Panc1 (cell line): ENCODE measurements at regions not wholly inside any gene's neighbourhood (a gene's known extent, or its start where the extent isn't known, plus 50 kb on each side); places are given as distances from the start of the nearest gene placed in this dataset.

Source experiments
- ATAC-seq: fragments of 200-7000 bp; cut with Tn5 transposase; 2 replicates; pipeline ENCODE4 v1.9.1; 2020; ENCODE audit warnings: mild to moderate bottlenecking, moderate library complexity
- BruUV-seq: library from RNA; stranded (reverse); fragments of 400-500 nt; replicated peaks from 2 replicates; lab custom pipeline; 2021; lab: Mats Ljungman, UMichigan
- CTCF ChIA-PET: fragments of 300-600 bp; sonication (Branson Sonifier 250); formaldehyde crosslinking; loops from one replicate; lab custom pipeline; 2022; ENCODE audit warnings: antibody characterized with exemption; lab: Charles Lee
- POLR2A ChIA-PET: fragments of 300-600 bp; sonication (Branson Sonifier 250); formaldehyde crosslinking; loops from one replicate; lab custom pipeline; 2022; ENCODE audit warnings: antibody characterized with exemption; lab: Charles Lee
- DNase-seq: peaks from one replicate; pipeline ENCODE4 v3.0.0-alpha.2; 2010; ENCODE audit warnings: low read depth, low spot score
- H3K27ac ChIP-seq: 2 replicates; pipeline ENCODE4 v1.5.1; 2011; ENCODE audit warnings: mild to moderate bottlenecking, low read length, inconsistent platforms
- H3K27me3 ChIP-seq: fragments of 200-500 bp; sonication (Bioruptor generic); 2 replicates; pipeline ENCODE4 v1.6.0; 2014; ENCODE audit warnings: low read length, inconsistent platforms; ENCODE audit not compliant: control insufficient read depth, insufficient read depth
- H3K36me3 ChIP-seq: fragments of 200-500 bp; sonication (Bioruptor generic); 2 replicates; pipeline ENCODE4 v1.5.1; 2014; ENCODE audit warnings: inconsistent platforms, mild to moderate bottlenecking, low read length, moderate library complexity; ENCODE audit not compliant: control insufficient read depth, insufficient read depth
- H3K4me1 ChIP-seq: 2 replicates; pipeline ENCODE4 v1.5.1; 2011; ENCODE audit warnings: inconsistent platforms, mild to moderate bottlenecking, low read length, moderate library complexity; ENCODE audit not compliant: control insufficient read depth, insufficient read depth
- H3K4me3 ChIP-seq, 2 experiments: 2 replicates each; pipeline ENCODE4 v1.5.1; 2011 to 2012; ENCODE audit warnings: low read depth in 2 of 2, low read length in 2 of 2, mild to moderate bottlenecking in 2 of 2, inconsistent platforms in 1 of 2, moderate library complexity in 1 of 2
- H3K9me3 ChIP-seq: fragments of 200-500 bp; sonication (Bioruptor generic); 2 replicates; pipeline ENCODE4 v1.5.1; 2014; ENCODE audit warnings: low read depth, mild to moderate bottlenecking, inconsistent platforms, low read length, moderate library complexity; ENCODE audit not compliant: control insufficient read depth, insufficient read depth
- POLR2AphosphoS5 ChIP-seq: IDR thresholded peaks from 2 replicates; pipeline ENCODE4 v1.6.1; 2012; ENCODE audit warnings: mild to moderate bottlenecking, low read depth, low read length, moderate library complexity
- SIN3A ChIP-seq: IDR thresholded peaks from 2 replicates; pipeline ENCODE4 v1.6.1; 2012; ENCODE audit warnings: low read depth, mild to moderate bottlenecking, low read length, moderate library complexity, borderline replicate concordance; ENCODE audit not compliant: insufficient read depth
- TCF7L2 ChIP-seq: IDR thresholded peaks from 2 replicates; pipeline ENCODE4 v1.6.1; 2011; ENCODE audit warnings: mild to moderate bottlenecking, low read depth, low read length, inconsistent platforms
- in situ Hi-C: cut with HindIII; loops from 2 replicates; pipeline ENCODE4 v1.10.0; 2016; ENCODE audit warnings: low sequenced_read_pairs, low pct_unique_long_range_greater_than_20kb
- intact Hi-C: fragments of 100-400 bp; cut with micrococcal nuclease; formaldehyde crosslinking; loops from one replicate; pipeline ENCODE4 v1.10.0; 2022; ENCODE audit not compliant: unreplicated experiment
- TF ChIP-seq, protein P1 (sequence below): fragments of 450-650 bp; IDR thresholded peaks from 2 replicates; pipeline ENCODE4 v1.5.1; 2017; ENCODE audit warnings: mild to moderate bottlenecking
- TF ChIP-seq, protein P2 (sequence below), 2 experiments: IDR thresholded peaks; 2 replicates each; pipeline ENCODE4 v1.6.1; 2011 to 2012; ENCODE audit warnings: low read depth in 2 of 2, control low read depth in 1 of 2, low read length in 1 of 2, mild to moderate bottlenecking in 1 of 2, moderate library complexity in 1 of 2; ENCODE audit not compliant: insufficient read depth in 1 of 2

DNA sequence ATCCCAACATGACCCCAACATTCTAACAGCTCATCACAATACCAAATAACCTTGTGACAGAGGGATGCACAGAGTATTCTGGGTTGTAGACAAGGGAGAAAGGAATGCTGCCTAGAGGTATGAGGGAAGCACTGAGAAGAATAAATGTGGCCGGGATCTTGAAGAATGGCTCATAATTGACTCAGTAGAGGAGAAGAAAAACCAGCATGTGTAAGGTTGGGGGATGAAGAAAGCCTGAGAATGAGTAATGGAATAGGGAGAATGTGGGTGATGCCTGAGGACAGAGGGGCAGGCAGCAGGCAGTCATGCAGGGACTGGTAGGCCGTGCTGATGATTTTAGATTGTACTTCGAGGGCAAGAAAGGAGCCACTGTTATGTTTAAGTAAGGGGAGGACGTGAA is 75.4 kb upstream of the ELMO1 start:
- no peaks in the 10 kb centered on the region for H3K4me1 ChIP-seq
- intact Hi-C loops (no loop called here), in situ Hi-C loops (no loop called here)
- no peak overlapping the region for H3K27ac ChIP-seq
- H3K9me3 ChIP-seq = no peaks in the 10 kb centered on the region
- POLR2A ChIA-PET = no interaction called here
- peaks cover 2% of the 10 kb centered on the region; the same call in 1 of the 2 replicates for H3K27me3 ChIP-seq
- no peaks in the 10 kb centered on the region for H3K36me3 ChIP-seq
- no peak for TF ChIP-seq SIN3A
- TF ChIP-seq POLR2AphosphoS5 = no peak
- TF ChIP-seq, protein P1, sequence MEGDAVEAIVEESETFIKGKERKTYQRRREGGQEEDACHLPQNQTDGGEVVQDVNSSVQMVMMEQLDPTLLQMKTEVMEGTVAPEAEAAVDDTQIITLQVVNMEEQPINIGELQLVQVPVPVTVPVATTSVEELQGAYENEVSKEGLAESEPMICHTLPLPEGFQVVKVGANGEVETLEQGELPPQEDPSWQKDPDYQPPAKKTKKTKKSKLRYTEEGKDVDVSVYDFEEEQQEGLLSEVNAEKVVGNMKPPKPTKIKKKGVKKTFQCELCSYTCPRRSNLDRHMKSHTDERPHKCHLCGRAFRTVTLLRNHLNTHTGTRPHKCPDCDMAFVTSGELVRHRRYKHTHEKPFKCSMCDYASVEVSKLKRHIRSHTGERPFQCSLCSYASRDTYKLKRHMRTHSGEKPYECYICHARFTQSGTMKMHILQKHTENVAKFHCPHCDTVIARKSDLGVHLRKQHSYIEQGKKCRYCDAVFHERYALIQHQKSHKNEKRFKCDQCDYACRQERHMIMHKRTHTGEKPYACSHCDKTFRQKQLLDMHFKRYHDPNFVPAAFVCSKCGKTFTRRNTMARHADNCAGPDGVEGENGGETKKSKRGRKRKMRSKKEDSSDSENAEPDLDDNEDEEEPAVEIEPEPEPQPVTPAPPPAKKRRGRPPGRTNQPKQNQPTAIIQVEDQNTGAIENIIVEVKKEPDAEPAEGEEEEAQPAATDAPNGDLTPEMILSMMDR = no peak
- TF ChIP-seq TCF7L2 = no peak
- TF ChIP-seq, protein P2, sequence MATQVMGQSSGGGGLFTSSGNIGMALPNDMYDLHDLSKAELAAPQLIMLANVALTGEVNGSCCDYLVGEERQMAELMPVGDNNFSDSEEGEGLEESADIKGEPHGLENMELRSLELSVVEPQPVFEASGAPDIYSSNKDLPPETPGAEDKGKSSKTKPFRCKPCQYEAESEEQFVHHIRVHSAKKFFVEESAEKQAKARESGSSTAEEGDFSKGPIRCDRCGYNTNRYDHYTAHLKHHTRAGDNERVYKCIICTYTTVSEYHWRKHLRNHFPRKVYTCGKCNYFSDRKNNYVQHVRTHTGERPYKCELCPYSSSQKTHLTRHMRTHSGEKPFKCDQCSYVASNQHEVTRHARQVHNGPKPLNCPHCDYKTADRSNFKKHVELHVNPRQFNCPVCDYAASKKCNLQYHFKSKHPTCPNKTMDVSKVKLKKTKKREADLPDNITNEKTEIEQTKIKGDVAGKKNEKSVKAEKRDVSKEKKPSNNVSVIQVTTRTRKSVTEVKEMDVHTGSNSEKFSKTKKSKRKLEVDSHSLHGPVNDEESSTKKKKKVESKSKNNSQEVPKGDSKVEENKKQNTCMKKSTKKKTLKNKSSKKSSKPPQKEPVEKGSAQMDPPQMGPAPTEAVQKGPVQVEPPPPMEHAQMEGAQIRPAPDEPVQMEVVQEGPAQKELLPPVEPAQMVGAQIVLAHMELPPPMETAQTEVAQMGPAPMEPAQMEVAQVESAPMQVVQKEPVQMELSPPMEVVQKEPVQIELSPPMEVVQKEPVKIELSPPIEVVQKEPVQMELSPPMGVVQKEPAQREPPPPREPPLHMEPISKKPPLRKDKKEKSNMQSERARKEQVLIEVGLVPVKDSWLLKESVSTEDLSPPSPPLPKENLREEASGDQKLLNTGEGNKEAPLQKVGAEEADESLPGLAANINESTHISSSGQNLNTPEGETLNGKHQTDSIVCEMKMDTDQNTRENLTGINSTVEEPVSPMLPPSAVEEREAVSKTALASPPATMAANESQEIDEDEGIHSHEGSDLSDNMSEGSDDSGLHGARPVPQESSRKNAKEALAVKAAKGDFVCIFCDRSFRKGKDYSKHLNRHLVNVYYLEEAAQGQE (IDR thresholded peaks at IDR 0.05; ENCODE audit: insufficient read depth in 1 of 2, low read depth in 2 of 2, low read length in 1 of 2) = no peak
- no TSS peak for BruUV-seq
- no peak overlapping the region for H3K4me3 ChIP-seq
- ATAC-seq (no peak), DNase-seq (no peak)
- CTCF ChIA-PET = no interaction called here

DNA sequence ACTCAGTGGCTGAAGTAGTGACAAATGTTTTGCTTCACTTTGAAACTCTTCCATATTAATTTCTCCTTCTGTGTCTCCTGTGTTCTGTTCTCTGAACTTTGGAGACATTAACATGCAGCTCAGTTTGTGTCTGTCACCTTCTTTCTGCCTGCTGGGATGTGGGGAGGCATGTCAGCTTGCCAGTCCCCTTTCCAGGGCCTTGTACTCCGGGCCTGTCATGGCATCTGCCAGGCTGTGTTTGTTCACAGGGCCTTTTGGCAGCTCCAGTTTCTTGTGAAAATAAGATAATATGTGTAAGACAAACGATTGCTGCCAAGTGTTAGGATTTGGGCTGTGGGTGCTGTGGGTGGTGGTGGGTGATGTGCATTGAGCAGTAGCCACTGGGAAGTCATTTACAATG is 76.1 kb upstream of the ELMO1 start:
- H3K27ac ChIP-seq = no peak overlapping the region
- POLR2A ChIA-PET = no interaction called here
- in situ Hi-C loops = no loop called here
- intact Hi-C loops = no loop called here
- DNase-seq (no peak), ATAC-seq (no peak)
- no peaks in the 10 kb centered on the region for H3K9me3 ChIP-seq
- CTCF ChIA-PET = no interaction called here
- no peaks in the 10 kb centered on the region for H3K36me3 ChIP-seq
- no peak overlapping the region for H3K4me3 ChIP-seq
- peaks cover 2% of the 10 kb centered on the region; the same call in 1 of the 2 replicates for H3K27me3 ChIP-seq
- no TSS peak for BruUV-seq
- no peaks in the 10 kb centered on the region for H3K4me1 ChIP-seq
- TF ChIP-seq, protein P1 = no peak
- TF ChIP-seq TCF7L2 = no peak
- TF ChIP-seq, protein P2 (IDR thresholded peaks at IDR 0.05; ENCODE audit: insufficient read depth in 1 of 2, low read depth in 2 of 2, low read length in 1 of 2) = no peak
- no peak for TF ChIP-seq POLR2AphosphoS5
- no peak for TF ChIP-seq SIN3A
